Endothelial cell (in vitro differentiated cells): ENCODE measurements at regions not wholly inside any gene's neighbourhood (a gene's known extent, or its start where the extent isn't known, plus 50 kb on each side); places are given as distances from the start of the nearest gene placed in this dataset.

ENCODE experiments used
- DNase-seq: peaks from one replicate; pipeline ENCODE4 v3.0.0; 2021; ENCODE audit warnings: low spot score
- H3K27ac Mint-ChIP-seq: one replicate; pipeline ENCODE4 v1.8.0; 2021; ENCODE audit warnings: mixed read lengths, inconsistent platforms; ENCODE audit not compliant: unreplicated experiment
- H3K27me3 Mint-ChIP-seq: one replicate; pipeline ENCODE4 v1.8.0; 2021; ENCODE audit warnings: mild to moderate bottlenecking, moderate library complexity, mixed read lengths, inconsistent platforms; ENCODE audit not compliant: unreplicated experiment
- H3K36me3 Mint-ChIP-seq: one replicate; pipeline ENCODE4 v1.8.0; 2021; ENCODE audit warnings: mild to moderate bottlenecking, low read depth, mixed read lengths, inconsistent platforms; ENCODE audit not compliant: unreplicated experiment
- H3K4me1 Mint-ChIP-seq: one replicate; pipeline ENCODE4 v1.8.0; 2021; ENCODE audit warnings: mild to moderate bottlenecking, mixed read lengths, inconsistent platforms; ENCODE audit not compliant: unreplicated experiment
- H3K4me3 Mint-ChIP-seq: one replicate; pipeline ENCODE4 v1.8.0; 2021; ENCODE audit warnings: mild to moderate bottlenecking, mixed read lengths, inconsistent platforms; ENCODE audit not compliant: unreplicated experiment
- H3K9me3 Mint-ChIP-seq: one replicate; pipeline ENCODE4 v1.8.0; 2021; ENCODE audit warnings: mixed read lengths, inconsistent platforms; ENCODE audit not compliant: unreplicated experiment
- TF ChIP-seq, protein P1 (sequence below): fragments of 200-600 bp; sonication (generic); IDR thresholded peaks from one replicate; pipeline ENCODE4 v1.5.0; 2021; ENCODE audit warnings: antibody characterized with exemption; ENCODE audit not compliant: unreplicated experiment

DNA sequence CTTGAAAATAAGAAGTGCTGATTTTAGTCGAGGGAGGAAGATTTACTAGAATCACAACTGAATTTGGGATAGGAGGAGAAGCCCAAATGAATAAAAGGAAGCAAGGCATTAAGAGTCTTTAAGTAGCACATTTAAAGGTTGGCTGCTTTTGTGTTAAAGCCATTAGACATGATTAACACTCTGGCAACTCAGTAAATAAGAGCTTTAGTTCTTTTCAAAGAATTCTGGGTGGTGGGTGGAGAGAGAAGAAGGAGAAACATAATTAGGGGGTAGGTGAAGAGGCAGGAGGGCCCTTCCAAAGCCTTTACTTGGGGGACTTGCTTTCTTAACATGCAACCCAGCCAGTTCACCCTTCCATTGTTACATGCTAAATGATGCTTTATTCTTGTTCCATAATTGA lies 284.6 kb upstream of the SEL1L start:
- no peaks in the 10 kb centered on the region for H3K4me1 Mint-ChIP-seq
- TF ChIP-seq, protein P1, sequence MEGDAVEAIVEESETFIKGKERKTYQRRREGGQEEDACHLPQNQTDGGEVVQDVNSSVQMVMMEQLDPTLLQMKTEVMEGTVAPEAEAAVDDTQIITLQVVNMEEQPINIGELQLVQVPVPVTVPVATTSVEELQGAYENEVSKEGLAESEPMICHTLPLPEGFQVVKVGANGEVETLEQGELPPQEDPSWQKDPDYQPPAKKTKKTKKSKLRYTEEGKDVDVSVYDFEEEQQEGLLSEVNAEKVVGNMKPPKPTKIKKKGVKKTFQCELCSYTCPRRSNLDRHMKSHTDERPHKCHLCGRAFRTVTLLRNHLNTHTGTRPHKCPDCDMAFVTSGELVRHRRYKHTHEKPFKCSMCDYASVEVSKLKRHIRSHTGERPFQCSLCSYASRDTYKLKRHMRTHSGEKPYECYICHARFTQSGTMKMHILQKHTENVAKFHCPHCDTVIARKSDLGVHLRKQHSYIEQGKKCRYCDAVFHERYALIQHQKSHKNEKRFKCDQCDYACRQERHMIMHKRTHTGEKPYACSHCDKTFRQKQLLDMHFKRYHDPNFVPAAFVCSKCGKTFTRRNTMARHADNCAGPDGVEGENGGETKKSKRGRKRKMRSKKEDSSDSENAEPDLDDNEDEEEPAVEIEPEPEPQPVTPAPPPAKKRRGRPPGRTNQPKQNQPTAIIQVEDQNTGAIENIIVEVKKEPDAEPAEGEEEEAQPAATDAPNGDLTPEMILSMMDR, result no peak
- H3K4me3 Mint-ChIP-seq, result no peak overlapping the region
- peaks cover 4% of the 10 kb centered on the region for H3K36me3 Mint-ChIP-seq
- H3K27me3 Mint-ChIP-seq, result peaks cover 2% of the 10 kb centered on the region
- H3K27ac Mint-ChIP-seq, result no peak overlapping the region
- H3K9me3 Mint-ChIP-seq, result peaks cover 16% of the 10 kb centered on the region
- no peak for DNase-seq

DNA sequence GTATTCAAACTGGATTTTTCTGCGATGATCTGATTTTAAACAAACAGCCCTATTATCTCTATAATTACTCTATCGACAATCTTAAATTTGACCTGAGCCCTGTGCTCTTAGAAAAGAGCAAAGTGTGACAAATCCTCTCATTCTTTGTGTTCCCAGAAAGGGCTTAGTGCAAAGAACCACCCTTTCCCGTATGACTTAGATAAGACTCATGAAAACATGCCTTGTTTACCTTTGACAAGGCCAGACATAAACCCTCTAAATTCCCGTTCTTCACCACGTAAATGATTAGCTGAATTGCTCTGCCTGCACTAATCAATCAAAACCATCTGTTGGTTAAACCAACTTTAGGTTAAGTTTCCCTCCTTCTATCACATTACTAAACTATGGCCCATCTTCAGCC lies 285.7 kb upstream of the SEL1L start:
- Mint-ChIP-seq H3K4me3 (no peak overlapping the region), H3K27me3 (no peaks in the 10 kb centered on the region), H3K27ac (no peak overlapping the region), H3K9me3 (peaks cover 23% of the 10 kb centered on the region), H3K36me3 (peaks cover 4% of the 10 kb centered on the region), H3K4me1 (no peaks in the 10 kb centered on the region)
- DNase-seq, result no peak
- TF ChIP-seq, protein P1, result no peak

DNA sequence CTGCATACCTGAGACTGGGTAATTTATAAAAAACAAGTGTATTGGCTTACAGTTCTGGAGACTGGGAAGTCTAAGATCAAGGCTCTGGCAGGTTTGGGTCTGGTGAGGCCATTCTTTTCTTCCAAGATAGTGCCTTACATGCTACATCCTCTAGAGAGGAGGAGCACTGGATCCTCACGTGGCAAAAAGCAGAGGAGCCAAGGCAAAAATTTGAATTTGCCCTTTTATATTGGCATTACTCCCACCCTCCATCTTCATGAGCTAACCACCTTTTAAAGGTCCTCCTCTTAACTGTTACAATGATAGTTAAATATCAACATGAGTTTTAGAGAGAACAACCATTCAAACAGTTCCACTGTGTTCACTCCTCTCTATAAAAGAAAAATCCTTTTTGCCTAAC lies 286.3 kb upstream of the SEL1L start:
- Mint-ChIP-seq H3K9me3 (peaks cover 23% of the 10 kb centered on the region), H3K27ac (no peak overlapping the region), H3K27me3 (no peaks in the 10 kb centered on the region), H3K4me1 (no peaks in the 10 kb centered on the region), H3K4me3 (no peak overlapping the region), H3K36me3 (peaks cover 4% of the 10 kb centered on the region)
- no peak for DNase-seq
- TF ChIP-seq, protein P1, result no peak

DNA sequence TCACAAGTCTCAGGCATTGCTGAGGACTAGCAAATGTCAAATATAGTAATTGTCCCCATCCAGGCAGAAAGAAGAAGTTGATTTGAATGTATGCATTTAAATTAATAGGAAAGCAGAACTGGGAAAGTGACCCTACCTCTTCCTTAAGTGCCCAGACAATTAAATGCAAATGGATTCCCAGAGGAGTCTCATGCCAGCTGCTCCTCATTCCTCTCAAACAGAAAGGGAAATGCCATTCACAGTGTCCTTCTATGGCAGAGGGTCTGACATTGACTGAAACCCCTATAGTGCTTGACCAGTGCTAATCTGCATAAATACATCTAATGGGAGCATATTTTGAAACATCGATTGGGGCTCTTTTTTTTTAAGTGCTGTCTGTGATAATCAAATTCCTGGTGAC lies 292.4 kb upstream of the SEL1L start:
- Mint-ChIP-seq H3K27ac (no peak overlapping the region), H3K27me3 (peaks cover 3% of the 10 kb centered on the region), H3K4me3 (no peak overlapping the region), H3K4me1 (no peaks in the 10 kb centered on the region), H3K36me3 (peaks cover 17% of the 10 kb centered on the region), H3K9me3 (peaks cover 39% of the 10 kb centered on the region)
- DNase-seq, result no peak
- TF ChIP-seq, protein P1, result no peak

DNA sequence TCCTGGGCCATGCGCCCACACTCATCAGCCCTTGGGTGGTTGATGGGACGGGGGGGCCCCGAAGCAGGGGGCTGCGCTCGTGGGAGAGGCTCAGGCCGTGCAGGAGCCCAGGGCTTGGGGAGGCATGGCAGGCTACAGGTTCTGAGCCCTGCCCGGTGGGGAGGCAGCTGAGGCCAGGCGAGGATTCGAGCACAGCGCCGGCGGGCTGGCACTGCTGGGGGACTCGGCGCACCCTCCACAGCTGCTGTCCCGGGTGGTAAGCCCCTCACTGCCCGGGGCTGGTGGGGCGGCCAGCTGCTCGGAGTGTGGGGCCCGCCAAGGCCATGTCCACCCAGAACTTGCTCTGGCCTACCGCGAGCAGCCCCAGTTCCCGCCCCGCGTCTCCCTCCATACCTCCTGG lies 295.8 kb upstream of the SEL1L start:
- Mint-ChIP-seq H3K27ac (no peak overlapping the region), H3K36me3 (peaks cover 12% of the 10 kb centered on the region), H3K27me3 (peaks cover 3% of the 10 kb centered on the region), H3K9me3 (peaks cover 42% of the 10 kb centered on the region), H3K4me3 (no peak overlapping the region), H3K4me1 (no peaks in the 10 kb centered on the region)
- TF ChIP-seq, protein P1, result no peak
- no peak for DNase-seq
